GM19455 (cell line): ENCODE measurements at regions not wholly inside any gene's neighbourhood (a gene's known extent, or its start where the extent isn't known, plus 50 kb on each side); places are given as distances from the start of the nearest gene placed in this dataset.

Experiments
- ATAC-seq: cut with Tn5 transposase; IDR thresholded peaks from one replicate; pipeline ENCODE4 v1.9.1; 2021; ENCODE audit not compliant: unreplicated experiment

DNA sequence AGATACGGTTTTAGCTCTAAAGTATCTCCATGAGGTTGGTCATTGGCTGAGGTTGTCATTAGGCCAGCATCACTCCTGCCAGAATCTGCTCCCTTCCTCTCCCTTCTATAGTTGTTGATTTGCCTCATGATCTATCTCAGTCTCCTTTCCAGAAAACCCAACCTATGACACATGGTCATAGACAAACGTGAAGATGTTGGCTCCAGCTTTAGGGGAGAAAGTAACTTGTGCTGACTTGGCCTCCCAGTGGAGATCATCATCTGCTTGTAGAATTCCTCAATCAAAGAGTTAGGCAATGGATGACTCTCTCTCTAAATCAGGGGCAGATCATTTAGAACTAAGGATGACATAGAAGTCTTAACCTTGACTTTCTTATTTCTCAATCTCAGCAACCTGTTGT lies 894.4 kb downstream of the TTLL7 start:
- no peak for ATAC-seq

DNA sequence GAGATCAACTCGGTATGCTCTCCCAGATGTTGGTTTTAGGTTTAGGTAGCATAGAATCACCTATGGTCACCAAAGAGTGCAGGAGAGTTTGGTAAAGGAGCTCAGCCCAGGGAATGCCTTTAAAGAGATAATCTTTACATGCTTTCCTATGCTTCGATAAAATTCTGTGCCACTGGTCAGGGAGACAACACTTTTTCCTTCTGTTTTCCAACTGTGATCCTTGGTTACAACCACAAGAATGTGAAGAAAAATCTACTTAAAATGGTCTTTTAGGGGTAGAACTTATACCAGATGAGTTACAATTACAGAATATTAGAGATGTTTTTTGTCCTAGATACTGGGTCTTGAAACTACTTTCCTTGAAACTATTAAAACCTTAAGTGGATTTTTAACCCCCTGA lies 895.6 kb downstream of the TTLL7 start:
- no peak for ATAC-seq

DNA sequence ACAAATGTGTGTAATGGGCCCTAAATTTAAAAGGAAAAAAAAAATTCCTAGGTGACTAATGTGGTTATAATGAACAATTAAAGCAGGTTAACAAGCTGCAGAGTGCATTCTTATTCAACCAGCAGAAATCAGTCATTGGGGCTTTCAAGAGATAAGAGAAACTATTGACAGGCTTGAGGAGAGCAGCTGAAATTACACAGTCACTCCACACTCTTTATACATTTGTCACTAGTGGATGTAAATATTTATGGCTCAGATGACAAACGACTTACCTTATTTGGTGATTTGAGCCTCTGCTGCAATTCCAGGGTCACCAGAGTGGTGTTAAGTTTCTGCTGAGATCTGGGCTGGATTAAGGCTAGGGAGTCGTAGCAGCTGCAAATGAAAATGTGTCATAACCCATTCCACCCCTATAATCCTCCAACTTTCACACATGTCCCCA lies 896.3 kb downstream of the TTLL7 start:
- ATAC-seq: no peak

DNA sequence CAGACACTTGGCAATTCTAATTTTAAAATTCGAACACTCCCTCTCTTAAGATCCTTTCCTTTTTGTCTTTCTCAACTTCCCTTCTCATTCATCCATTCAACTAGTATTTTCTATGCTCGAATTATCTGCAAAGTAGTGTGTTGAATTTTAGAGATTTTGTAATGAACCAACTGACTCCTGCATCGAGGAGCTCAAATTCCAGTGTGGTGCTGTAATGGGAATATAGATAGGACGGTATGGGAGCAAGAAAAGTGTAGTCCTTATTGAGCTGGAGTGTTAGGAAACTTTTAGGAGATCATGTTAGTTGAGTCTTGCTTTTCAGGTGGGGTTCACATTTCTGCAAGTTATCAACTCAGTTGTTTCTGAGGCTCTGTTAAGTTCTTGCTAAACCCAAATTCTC lies 897.5 kb downstream of the TTLL7 start:
- ATAC-seq: no peak

DNA sequence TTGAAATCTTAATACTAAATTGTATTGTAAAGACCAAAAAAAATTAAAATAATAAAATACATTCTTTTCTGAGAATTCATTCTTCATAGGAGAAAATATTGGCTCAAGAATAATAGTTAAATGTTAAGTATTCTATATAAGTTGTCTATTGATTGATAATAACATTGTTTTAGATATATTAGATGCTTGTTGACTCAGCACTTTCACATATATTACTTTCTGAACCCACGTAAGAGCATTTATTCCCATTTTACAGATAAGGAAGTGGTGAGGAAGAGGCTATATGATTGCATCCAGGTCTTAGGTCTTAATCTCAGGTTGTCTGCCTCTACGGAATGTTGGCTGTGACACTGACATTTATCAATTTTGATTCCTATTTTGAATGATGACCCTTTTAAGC lies 898.8 kb downstream of the TTLL7 start:
- ATAC-seq: no peak

DNA sequence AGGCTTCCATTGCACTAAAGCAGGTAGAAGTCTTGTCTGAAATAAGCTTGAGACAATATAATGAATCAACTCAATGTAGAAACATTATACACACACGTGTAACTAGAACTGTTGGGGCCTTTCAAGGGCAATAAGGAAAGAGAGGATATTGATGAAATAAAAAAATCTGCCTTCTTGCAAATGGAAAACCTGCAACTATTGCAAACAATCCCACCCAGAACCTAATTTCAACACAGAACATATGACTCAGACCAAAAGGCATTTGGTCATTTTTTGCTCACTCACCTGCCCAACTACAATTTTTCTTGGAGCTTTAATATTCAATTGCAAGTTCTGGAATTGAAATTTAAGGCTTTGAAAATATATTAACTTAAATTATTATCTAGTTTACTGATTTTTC lies 900.1 kb downstream of the TTLL7 start:
- ATAC-seq: no peak

DNA sequence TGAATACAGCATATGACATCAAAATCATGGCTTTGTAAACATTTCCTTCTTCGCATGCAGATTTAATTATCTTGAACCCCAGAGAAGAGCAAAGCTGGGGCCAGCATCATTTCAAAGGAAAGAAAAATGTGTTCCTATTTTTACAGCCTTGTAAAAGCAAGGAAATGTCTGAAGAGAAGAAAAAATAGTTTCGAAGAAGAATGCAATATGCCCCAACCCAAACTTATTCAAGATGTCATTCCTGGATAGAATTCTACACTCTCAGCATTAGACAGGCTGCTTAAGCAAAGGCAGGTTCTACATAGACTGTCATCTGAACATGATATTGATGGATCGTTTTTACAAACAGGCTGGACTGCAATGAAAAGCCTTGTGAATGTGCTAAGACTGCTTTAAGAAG lies 900.8 kb downstream of the TTLL7 start:
- ATAC-seq: no peak

DNA sequence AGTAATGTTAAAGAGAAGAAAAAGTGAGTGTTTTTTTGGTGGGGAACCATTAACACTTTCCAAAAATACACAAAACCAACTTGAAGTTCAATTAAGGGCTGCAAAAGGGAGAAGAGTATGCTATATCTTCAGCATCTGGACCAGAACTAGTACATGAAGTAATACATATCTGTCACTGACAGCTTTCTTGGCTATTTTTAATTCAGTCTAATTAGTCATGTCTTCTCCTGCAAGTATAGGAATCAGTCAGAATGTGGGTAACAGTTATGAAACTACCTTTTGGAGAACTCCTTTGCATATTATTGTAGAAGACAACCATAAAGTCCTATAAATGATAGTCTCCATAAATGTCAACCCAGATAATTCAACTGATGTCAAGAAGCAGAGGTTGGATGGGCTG lies 901.2 kb downstream of the TTLL7 start:
- no peak for ATAC-seq

DNA sequence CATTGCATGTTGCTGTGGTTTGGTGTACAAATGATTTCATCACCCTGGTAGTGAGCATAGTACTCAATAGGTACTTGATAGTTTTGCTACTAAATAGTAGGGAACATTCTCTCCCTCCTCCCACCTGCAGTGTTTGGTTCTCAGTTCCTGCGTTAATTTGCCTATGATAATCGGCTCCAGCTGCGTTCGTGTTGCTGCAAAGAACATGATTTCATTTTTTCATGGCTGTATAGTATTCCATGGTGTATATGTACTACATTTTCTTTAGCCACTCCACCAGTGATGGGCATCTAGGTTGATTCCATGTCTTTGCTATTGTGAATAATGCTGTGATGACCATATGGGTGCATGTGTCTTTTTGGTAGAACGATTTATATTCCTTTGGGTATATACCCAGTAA lies 903.4 kb downstream of the TTLL7 start:
- ATAC-seq: no peak

DNA sequence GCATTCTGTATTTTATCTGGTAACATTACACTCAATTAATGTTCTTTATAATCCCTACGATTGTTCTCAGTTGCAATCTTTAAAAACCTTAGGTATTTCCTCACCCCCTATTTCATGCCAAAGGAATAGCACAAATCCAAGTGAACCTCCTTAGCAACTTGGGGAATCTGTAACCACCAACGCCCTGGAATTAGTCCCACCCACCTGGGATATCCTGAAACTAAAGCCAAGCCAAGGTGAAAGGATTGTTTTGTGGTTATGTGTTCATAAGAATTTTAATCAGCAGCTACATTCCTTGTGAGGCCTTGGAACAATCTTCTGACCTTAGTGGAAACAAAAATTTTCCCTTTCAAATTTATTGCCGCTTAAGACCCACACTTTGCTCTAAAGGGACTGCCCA lies 908.7 kb downstream of the TTLL7 start:
- no peak for ATAC-seq

DNA sequence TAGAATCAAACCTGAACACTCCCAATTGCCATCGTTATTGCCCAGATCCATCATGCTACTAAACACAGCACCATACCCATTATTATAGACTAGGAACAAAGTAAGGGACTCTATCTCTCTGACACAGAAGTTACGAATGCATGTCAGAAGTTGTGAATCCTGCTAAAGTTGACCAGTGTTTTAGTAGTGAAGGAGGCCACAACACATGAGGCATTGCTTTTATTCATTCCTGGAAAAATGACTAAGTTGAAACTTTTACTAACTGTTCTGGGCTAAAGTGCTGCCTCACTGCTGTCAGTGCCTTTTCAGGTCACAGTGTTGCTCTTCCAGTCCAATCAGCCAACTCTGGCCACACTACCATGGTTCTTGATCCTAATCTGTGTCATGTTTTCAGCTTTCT lies 911.1 kb downstream of the TTLL7 start:
- ATAC-seq: no peak

DNA sequence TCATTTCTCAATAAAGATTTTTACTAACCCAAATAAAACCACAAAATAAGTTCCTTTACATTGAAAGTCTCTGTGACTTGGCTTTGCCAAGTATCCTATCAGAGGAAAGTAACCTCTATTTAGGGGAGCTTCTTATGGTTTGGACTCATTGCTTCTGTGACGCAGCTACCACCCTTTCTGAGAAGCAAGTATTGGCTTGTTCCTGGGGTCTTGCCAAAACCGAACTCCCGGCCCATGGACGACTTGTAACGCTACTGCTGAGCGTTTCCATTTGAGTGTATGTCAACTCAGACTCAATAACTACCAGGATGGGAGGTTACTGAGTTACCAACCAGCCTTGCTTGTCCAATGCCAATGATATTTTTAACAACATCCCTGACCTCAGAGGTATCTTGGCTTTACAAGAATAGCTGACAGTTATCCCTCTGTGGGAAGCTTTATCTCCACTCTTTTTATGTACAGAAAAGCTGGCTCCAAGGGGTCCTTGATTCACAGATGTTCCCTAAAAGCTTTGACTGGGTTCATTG lies 911.9 kb downstream of the TTLL7 start:
- no peak for ATAC-seq

DNA sequence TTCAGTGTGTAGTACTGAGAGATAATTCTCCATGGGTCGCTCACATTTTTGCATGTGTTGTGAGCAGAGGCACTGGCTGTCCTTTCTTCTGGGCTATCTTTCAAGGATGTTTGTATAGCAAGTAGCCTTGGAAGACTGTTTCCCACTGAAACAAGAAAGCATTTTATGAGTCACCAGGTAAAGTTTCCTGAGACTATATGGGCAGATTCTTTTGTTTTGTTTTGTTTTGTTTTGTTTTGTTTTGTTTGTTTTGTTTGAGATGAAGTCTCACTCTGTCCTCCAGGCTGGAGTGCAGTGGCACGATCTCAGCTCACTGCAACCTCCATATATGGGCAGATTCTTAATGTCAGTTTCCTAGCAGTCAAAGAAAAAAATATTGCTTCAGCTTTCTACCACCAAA lies 912.6 kb downstream of the TTLL7 start:
- ATAC-seq: no peak

DNA sequence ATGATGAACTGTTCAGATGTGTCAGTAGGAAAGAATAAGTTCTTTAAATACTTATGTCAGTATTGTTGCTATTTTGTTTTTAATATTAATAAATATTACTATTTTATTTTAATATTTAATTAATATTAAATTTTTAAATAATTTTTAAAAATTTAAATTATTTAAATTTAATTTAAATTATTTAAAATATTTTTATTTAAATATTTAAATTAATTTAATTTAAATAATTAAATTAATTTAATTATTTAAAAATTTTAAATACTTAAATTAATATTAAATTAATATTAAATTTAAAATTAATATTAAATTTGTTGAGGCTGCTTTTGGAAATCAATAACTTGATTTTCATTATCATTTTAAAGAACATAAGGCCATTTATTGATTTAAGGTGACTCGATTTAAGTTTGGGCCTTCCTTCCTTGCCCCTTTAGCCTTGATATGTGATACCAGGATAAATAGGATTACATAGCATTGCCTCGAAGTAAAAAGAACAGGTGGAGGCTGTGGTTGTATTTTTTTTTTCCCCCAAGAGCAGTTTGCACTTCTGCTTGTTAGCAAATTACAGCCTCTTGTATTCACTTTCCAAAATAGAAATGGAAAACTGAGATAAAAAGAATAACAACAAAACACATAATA lies 915.2 kb downstream of the TTLL7 start:
- no peak for ATAC-seq

DNA sequence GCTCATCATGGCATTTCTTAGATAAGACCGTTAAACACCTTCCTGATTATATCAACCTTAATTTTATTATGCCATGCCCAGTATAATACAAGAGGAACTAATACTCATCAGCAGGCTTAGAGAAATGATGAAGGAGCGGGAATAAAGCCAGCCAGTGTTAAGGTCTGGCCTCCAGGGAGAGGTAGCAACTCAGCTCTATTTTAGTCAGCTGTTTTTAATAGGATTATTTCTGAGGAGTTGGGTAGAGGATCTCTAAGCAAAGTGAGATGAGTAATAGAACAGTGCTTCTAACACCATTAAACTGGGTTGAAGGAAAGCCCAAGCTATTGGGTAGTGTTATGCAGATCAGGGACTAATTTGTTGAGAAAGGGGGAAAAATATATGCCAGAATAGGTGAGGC lies 921.5 kb downstream of the TTLL7 start:
- ATAC-seq: no peak

DNA sequence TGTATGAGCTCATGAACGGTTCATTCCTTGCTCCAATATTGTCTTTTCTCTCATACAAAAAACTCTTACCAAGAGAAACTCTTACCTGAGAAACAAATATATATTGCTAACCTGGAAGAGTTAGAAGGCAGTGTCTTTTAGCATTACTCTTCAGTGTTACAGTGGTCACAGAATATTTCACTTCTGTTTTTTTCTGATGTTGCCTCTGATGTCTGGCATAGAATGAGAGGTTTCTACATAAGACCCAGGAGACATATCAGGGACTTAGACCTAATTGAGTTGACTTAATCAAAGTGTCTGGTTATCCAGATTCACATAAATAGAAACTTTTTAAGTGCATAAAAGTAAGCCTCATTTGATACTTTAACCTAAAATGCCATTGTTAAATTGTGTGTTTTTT lies 923.8 kb downstream of the TTLL7 start:
- ATAC-seq: no peak

DNA sequence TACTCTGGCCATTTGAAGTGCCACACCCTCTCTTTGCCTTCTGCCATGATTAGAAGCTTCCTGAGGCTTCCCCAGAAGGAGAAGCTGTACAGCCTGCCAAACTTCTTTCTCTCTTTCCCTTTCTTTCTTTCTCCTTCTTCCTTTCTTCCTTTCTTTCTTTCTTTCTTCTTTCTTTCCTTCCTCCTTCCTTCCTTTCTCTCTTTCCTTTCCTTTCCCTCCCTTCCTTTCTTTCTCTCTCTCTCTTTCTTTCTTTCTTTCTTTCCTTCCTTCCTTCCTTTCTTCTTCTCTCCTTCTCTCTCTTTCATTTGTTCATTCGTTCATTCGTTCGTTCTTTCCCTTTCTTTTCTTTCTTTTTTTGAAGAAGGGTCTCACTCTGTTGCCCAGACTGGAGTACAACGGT lies 931.0 kb downstream of the TTLL7 start:
- ATAC-seq: no peak

DNA sequence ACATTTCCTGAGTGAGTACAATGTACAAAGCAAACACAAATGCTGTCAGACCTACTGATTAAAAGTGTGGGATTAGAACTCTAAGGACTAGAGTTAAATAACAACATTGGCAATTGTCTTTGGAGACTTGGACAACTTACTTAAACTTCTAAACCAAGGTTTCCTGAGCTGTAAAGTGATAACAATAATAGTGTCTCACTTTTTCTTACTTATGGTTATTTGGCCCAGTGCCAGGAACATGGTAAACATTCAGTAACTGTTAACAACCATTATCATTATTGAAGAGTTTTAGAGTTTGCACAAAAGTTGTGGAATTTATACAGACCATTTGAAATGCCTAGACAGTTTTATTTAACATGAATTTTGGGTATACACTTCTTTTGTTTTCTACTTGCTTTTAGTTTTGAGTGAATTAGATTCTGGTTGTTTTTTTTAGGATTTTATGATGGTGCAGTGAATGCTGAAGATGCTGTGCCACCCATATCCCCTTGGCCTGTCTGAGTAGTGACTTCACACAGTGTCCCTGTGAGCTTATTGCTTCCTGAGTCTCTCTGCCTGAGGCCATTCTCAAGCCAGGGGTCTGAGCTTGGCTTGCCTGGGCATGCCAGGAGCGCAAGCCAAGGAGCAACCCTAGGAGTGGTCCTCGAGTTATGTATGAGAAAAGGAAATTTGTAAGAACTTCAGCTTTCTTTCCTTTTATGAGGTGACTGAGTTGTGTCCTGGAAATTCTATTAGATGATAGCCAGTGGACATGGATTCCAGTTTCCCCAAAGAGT lies 932.8 kb downstream of the TTLL7 start:
- no peak for ATAC-seq

DNA sequence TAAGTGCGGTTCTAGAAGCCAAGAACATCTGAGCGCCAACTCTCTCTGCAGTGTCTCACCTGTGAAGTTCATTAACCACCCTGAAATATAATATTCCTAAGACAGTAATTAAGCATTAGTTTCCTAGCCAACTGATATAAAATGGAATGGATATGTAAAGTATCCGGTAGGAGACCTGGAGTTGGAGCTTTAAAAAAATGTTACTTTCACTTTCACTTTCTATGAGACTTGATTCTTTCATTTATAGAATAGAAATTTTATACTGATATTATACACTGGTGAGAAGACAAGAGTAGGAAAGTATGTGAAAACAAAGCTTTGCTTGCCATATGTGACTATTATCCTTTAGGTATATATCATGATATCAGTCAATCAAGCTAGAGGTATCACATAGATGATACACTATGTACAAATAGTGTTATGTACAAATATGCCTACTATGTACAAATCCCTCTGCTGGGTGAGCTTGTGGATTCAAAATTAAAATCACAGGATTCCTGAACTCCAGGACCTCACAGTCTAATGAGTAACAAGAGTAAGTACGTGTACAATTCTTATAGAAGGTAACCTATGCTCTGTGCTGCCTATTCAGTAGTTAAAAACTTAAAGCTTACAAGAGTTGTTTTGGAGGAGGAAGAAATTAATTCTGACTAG lies 934.2 kb downstream of the TTLL7 start:
- ATAC-seq: no peak

DNA sequence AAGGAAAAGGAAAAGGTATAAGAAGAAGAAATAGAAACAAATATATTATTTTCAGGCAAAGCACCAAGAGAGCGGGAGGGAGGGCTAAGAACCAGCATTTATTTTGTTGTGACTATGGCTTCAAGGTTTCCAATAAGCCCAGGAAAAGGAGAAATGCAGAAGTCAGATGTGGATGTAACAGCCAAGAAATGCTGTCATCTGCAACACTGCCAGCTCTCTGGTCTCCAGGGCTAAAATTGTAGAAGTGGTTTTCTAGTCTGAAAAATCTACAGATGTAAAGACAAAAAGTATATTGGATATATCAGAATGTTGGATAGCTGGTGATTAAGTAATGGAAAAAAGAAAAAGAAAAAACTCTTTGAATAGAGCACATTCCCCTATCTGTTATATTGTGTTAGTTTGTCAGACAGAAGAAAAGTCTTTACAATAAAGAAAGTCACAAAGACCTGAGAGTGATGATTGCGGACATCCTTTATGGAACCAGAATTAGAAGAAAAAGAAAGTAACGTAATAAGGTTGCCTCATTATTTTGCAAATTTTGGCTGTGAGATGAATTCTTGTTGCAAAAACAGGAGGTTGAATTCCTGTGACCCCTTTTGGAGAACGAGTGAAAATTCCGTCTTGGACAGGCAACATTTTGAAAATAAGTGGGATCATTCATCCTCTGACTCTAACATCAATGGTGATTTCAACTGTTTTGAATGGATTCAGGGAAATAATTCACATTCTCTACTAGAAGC lies 938.1 kb downstream of the TTLL7 start:
- ATAC-seq: no peak

DNA sequence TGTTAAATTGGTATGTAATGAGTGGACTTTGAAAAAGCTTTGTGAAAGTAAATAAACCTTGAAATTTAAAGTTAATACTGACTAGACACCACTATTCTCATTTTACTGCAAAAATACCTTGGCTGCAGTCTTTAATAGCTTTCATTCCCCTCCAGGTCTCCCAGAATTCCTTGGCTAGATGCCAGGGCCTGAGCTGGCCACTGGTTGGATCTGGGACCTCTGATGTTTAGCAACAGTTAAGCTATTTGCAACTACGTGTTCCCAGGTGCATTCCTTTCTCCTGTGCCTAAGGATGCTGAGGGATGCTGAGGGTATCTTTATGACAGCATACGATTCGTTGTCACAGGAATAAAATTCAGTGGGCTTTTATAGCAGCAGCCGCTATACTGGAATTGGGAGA lies 938.7 kb downstream of the TTLL7 start:
- no peak for ATAC-seq
